Endothelial cell of umbilical vein (primary cell): ENCODE measurements at regions not wholly inside any gene's neighbourhood (a gene's known extent, or its start where the extent isn't known, plus 50 kb on each side); places are given as distances from the start of the nearest gene placed in this dataset.

ENCODE experiments used
- BruUV-seq: library from RNA; stranded (reverse); fragments of 400-500 nt; replicated peaks from 2 replicates; lab custom pipeline; 2021; lab: Mats Ljungman, UMichigan
- CTCF ChIA-PET: fragments of 300-600, 350-600 bp; sonication (Branson Sonifier 250); formaldehyde crosslinking; loops from one replicate; lab custom pipeline; 2021; ENCODE audit warnings: antibody characterized with exemption, inconsistent platforms; lab: Charles Lee
- POLR2A ChIA-PET: fragments of 300-600, 350-600 bp; sonication (Branson Sonifier 250); formaldehyde crosslinking; loops from one replicate; lab custom pipeline; 2021; ENCODE audit warnings: antibody characterized with exemption, inconsistent platforms; lab: Charles Lee
- DNase-seq: peaks from one replicate; pipeline ENCODE4 v3.0.0-alpha.2; 2011; ENCODE audit warnings: low read depth, low spot score
- FAIRE-seq: peaks from 2 replicates; lab custom pipeline; 2011; peaks lifted over from hg19 to GRCh38; lab: Jason Lieb, UNC
- H2AFZ ChIP-seq: 2 replicates; pipeline ENCODE4 v1.6.0; 2012; ENCODE audit warnings: low read depth, low read length, control low read depth, inconsistent platforms
- H3K27ac ChIP-seq: 2 replicates; pipeline ENCODE4 v1.5.1; 2011; ENCODE audit warnings: low read depth, mild to moderate bottlenecking, control low read depth, low read length, moderate library complexity; ENCODE audit not compliant: insufficient read depth
- H3K27me3 ChIP-seq, 2 experiments: 2 replicates each; pipeline versions ENCODE4 v1.6.0 to v1.6.1; 2011; ENCODE audit warnings: low read length in 2 of 2, mixed read lengths in 1 of 2; ENCODE audit not compliant: control insufficient read depth in 2 of 2, insufficient read depth in 2 of 2
- H3K36me3 ChIP-seq, 2 experiments: 2 replicates in 1 of 2; 3 replicates in 1 of 2; pipeline ENCODE4 v1.5.1; 2011; ENCODE audit warnings: low read length in 2 of 2, mild to moderate bottlenecking in 1 of 2, moderate library complexity in 1 of 2; ENCODE audit not compliant: control insufficient read depth in 2 of 2, insufficient read depth in 2 of 2; ENCODE audit errors: extremely low read depth in 1 of 2
- H3K4me1 ChIP-seq: 3 replicates; pipeline ENCODE4 v1.5.1; 2011; ENCODE audit warnings: mild to moderate bottlenecking, low read length; ENCODE audit not compliant: control insufficient read depth, insufficient read depth; ENCODE audit errors: extremely low read depth
- H3K4me2 ChIP-seq: 2 replicates; pipeline ENCODE4 v1.6.1; 2011; ENCODE audit warnings: low read length, control low read depth, mixed read lengths; ENCODE audit not compliant: insufficient read depth
- H3K4me3 ChIP-seq, 3 experiments: fragments of 200-600 bp in 1 of 3; sonication (generic), shearing (Covaris generic) in 1 of 3; replicated peaks in 1 of 3; 2 replicates each; pipeline ENCODE4 v1.5.1; 2011 to 2016; ENCODE audit warnings: control low read depth in 3 of 3, low read length in 3 of 3, mild to moderate bottlenecking in 2 of 3, inconsistent platforms in 1 of 3, low read depth in 1 of 3, moderate library complexity in 1 of 3; ENCODE audit not compliant: insufficient read depth in 1 of 3
- H3K79me2 ChIP-seq: 2 replicates; pipeline ENCODE4 v1.6.0; 2012; ENCODE audit warnings: low read length, inconsistent platforms; ENCODE audit not compliant: control insufficient read depth, insufficient read depth
- H3K9ac ChIP-seq: replicated peaks from 2 replicates; pipeline ENCODE3; 2011; ENCODE audit warnings: low read length, control low read depth; ENCODE audit not compliant: insufficient read depth; ENCODE audit errors: extremely low read depth
- H3K9me1 ChIP-seq: replicated peaks from 3 replicates; pipeline ENCODE4 v1.6.0; 2011; ENCODE audit warnings: mild to moderate bottlenecking, low read length; ENCODE audit not compliant: control insufficient read depth, insufficient read depth; ENCODE audit errors: extremely low read depth
- H3K9me3 ChIP-seq: replicated peaks from 2 replicates; pipeline ENCODE4 v1.5.1; 2012; ENCODE audit warnings: low read length, inconsistent platforms; ENCODE audit not compliant: control insufficient read depth, insufficient read depth
- H4K20me1 ChIP-seq: replicated peaks from 2 replicates; pipeline ENCODE3; 2011; ENCODE audit warnings: mild to moderate bottlenecking, low read length; ENCODE audit not compliant: control insufficient read depth, insufficient read depth; ENCODE audit errors: extremely low read depth
- JUN ChIP-seq: IDR thresholded peaks from 2 replicates; pipeline ENCODE4 v1.6.1; 2011; ENCODE audit warnings: borderline replicate concordance, low read depth; ENCODE audit not compliant: insufficient read length, insufficient read depth
- POLR2A ChIP-seq: IDR thresholded peaks from 2 replicates; pipeline ENCODE4 v1.6.1; 2012; ENCODE audit warnings: low read depth, mild to moderate bottlenecking, control low read depth, low read length
- POLR2AphosphoS5 ChIP-seq: IDR thresholded peaks from 2 replicates; pipeline ENCODE4 v1.6.1; 2012; ENCODE audit warnings: low read depth, mild to moderate bottlenecking, control low read depth, low read length, moderate library complexity; ENCODE audit not compliant: insufficient read depth
- dilution Hi-C: fragments of 300-500 bp; cut with MboI; formaldehyde crosslinking; loops from one replicate; pipeline ENCODE4 v1.15.0; 2019; ENCODE audit warnings: low sequenced_read_pairs; ENCODE audit not compliant: extremely low pct_ligation_motif_present
- intact Hi-C: fragments of 100-400 bp; cut with micrococcal nuclease; formaldehyde crosslinking; loops from one replicate; pipeline ENCODE4 v1.10.0; 2022
- TF ChIP-seq, protein P1 (sequence below), 2 donors: IDR thresholded peaks; 1 replicate in 1 of 2; 2 replicates in 1 of 2; pipeline ENCODE4 v1.5.1; 2011; ENCODE audit warnings: low read length in 2 of 2, mild to moderate bottlenecking in 2 of 2, moderate library complexity in 2 of 2, control low read depth in 1 of 2, inconsistent platforms in 1 of 2, low read depth in 1 of 2; ENCODE audit not compliant: insufficient read depth in 1 of 2; ENCODE audit errors: extremely low read depth in 1 of 2

- Histone ChIP-seq H3K27ac (no peak overlapping the region), H3K9me3 (no peaks in the 10 kb centered on the region), H3K9ac (no peak overlapping the region), H3K27me3 (no peaks in the 10 kb centered on the region), H3K4me2 (no peak overlapping the region), H3K4me1 (peaks cover 2% of the 10 kb centered on the region), H3K9me1 (no peaks in the 10 kb centered on the region), H4K20me1 (no peaks in the 10 kb centered on the region), H3K4me3 (no peak overlapping the region), H3K36me3 (no peaks in the 10 kb centered on the region), H2AFZ (no peak overlapping the region), H3K79me2 (no peaks in the 10 kb centered on the region)
- dilution Hi-C loops (no loop called here), intact Hi-C loops (no loop called here)
- DNase-seq (no peak), FAIRE-seq (no peak)
- CTCF ChIA-PET, result interaction anchor here (2.8 kb wide), 1 partner anchor 852 kb away, joined by 9 read pairs; no protein-coding TSS in a partner anchor
- no peak for TF ChIP-seq POLR2AphosphoS5
- TF ChIP-seq, protein P1, sequence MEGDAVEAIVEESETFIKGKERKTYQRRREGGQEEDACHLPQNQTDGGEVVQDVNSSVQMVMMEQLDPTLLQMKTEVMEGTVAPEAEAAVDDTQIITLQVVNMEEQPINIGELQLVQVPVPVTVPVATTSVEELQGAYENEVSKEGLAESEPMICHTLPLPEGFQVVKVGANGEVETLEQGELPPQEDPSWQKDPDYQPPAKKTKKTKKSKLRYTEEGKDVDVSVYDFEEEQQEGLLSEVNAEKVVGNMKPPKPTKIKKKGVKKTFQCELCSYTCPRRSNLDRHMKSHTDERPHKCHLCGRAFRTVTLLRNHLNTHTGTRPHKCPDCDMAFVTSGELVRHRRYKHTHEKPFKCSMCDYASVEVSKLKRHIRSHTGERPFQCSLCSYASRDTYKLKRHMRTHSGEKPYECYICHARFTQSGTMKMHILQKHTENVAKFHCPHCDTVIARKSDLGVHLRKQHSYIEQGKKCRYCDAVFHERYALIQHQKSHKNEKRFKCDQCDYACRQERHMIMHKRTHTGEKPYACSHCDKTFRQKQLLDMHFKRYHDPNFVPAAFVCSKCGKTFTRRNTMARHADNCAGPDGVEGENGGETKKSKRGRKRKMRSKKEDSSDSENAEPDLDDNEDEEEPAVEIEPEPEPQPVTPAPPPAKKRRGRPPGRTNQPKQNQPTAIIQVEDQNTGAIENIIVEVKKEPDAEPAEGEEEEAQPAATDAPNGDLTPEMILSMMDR (IDR thresholded peaks at IDR 0.05; ENCODE audit: extremely low read depth in 1 of 2, insufficient read depth in 1 of 2, low read depth in 1 of 2, low read length in 2 of 2), result no peak
- POLR2A ChIA-PET, result no interaction called here
- no TSS peak for BruUV-seq
Observed at GRCh38 chr6:74357321-74357720, 661.3 kb downstream of the CD109 start.

DNA sequence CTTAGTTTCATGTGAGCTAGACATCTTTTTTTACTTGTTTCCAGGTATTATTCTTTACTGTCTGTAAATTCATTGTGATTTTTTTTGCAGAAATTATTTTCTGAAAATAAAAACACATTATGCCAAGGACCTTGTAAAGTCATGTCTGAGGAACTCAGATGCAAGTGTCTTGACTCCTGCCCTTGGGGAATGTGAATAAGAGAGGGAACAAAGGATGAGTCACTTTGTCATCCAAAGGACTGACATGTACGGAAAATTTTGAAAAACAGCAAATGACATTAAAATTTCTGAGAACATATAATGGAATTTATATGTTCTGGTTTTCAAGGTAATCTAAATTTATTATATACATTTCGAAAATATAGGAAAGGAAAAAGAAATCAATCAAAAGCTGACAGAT, 660.4 kb downstream of the CD109 start:
- no peak for DNase-seq
- H3K27ac ChIP-seq, result no peak overlapping the region
- BruUV-seq, result no TSS peak

More for the DNA sequence above, 660.4 kb downstream of the CD109 start:
- H3K27me3 ChIP-seq, result no peaks in the 10 kb centered on the region
- H3K9me1 ChIP-seq, result no peaks in the 10 kb centered on the region
- ChIA-PET POLR2A (no interaction called here), CTCF (interaction anchor here (1.0 kb wide), 1 partner anchor 22 kb away, joined by 3 read pairs; no protein-coding TSS in a partner anchor)
- no peak overlapping the region for H3K4me3 ChIP-seq
- peak; percentile 56 for FAIRE-seq
- no peaks in the 10 kb centered on the region for H3K9me3 ChIP-seq
- TF ChIP-seq POLR2A (no peak), JUN (peak; percentile 55)
- peaks cover 2% of the 10 kb centered on the region for H3K4me1 ChIP-seq
- dilution Hi-C loops, result no loop called here
- H3K79me2 ChIP-seq, result no peaks in the 10 kb centered on the region
- no peaks in the 10 kb centered on the region for H3K36me3 ChIP-seq
- no peak overlapping the region for H3K9ac ChIP-seq
- no peaks in the 10 kb centered on the region for H4K20me1 ChIP-seq
- intact Hi-C loops, result no loop called here
- H3K4me2 ChIP-seq, result no peak overlapping the region
- no peak overlapping the region for H2AFZ ChIP-seq
